ENCODE measurements at regions not wholly inside any gene's neighbourhood (a gene's known extent, or its start where the extent isn't known, plus 50 kb on each side); places are given as distances from the start of the nearest gene placed in this dataset.

- peaks cover 42% of the 10 kb centered on the region for H3K4me1 ChIP-seq (ENCODE audit: control insufficient read depth, extremely low read depth, insufficient read depth, low read length)
- DNase-seq (ENCODE audit: low read depth, low spot score) (no peak), FAIRE-seq (no peak)
- H3K36me3 ChIP-seq (ENCODE audit: control insufficient read depth in 2 of 2, extremely low read depth in 1 of 2, insufficient read depth in 2 of 2, low read length in 2 of 2) = no peaks in the 10 kb centered on the region
- H3K27ac ChIP-seq (ENCODE audit: control insufficient read depth, insufficient read depth, low read length) = no peak overlapping the region
- H3K9me3 ChIP-seq (ENCODE audit: control insufficient read depth, low read depth, low read length) = peaks cover 6% of the 10 kb centered on the region
- dilution Hi-C loops (cut with MboI; ENCODE audit: extremely low pct_ligation_motif_present, low sequenced_read_pairs) = no loop called here
- H4K20me1 ChIP-seq (ENCODE audit: control insufficient read depth, extremely low read depth, insufficient read depth, low read length) = no peaks in the 10 kb centered on the region
- no peaks in the 10 kb centered on the region for H3K27me3 ChIP-seq (ENCODE audit: control insufficient read depth, extremely low read depth, insufficient read depth, low read length)
- no peak overlapping the region for H3K4me3 ChIP-seq (ENCODE audit: control insufficient read depth in 2 of 3, extremely low read depth in 1 of 3, insufficient read depth in 2 of 3, low read depth in 1 of 3, low read length in 3 of 3)
- TF ChIP-seq EZH2 (IDR thresholded peaks at IDR 0.05; ENCODE audit: low read length) = no peak
- no peak for TF ChIP-seq CTCF (optimal IDR thresholded peaks at IDR 0.05 in 1 of 3, IDR thresholded peaks at IDR 0.05 in 1 of 3, conservative IDR thresholded peaks at IDR 0.05 in 1 of 3; ENCODE audit: extremely low read depth in 1 of 3, insufficient read depth in 2 of 3, low read length in 3 of 3)
- H3K79me2 ChIP-seq (ENCODE audit: control insufficient read depth, insufficient read depth, low read length) = no peaks in the 10 kb centered on the region
- H3K4me2 ChIP-seq (ENCODE audit: control insufficient read depth, extremely low read depth, insufficient read depth, low read depth, low read length) = no peak overlapping the region
- H3K9me1 ChIP-seq (ENCODE audit: control insufficient read depth, extremely low read depth, insufficient read depth, low read length) = no peaks in the 10 kb centered on the region
- H2AFZ ChIP-seq (ENCODE audit: control insufficient read depth, low read length) = no peak overlapping the region
- no peak overlapping the region for H3K9ac ChIP-seq (ENCODE audit: control insufficient read depth, extremely low read depth, insufficient read depth, low read length)
These were observed 475.0 kb downstream of the MIAT start for GRCh38 chr22:27132400-27132799.

- H3K4me3 ChIP-seq (ENCODE audit: control insufficient read depth in 2 of 3, extremely low read depth in 1 of 3, insufficient read depth in 2 of 3, low read depth in 1 of 3, low read length in 3 of 3) = no peak overlapping the region
- no peaks in the 10 kb centered on the region for H4K20me1 ChIP-seq (ENCODE audit: control insufficient read depth, extremely low read depth, insufficient read depth, low read length)
- DNase-seq (ENCODE audit: low read depth, low spot score) (no peak), FAIRE-seq (no peak)
- dilution Hi-C loops (cut with MboI; ENCODE audit: extremely low pct_ligation_motif_present, low sequenced_read_pairs) = no loop called here
- no peak overlapping the region for H3K4me2 ChIP-seq (ENCODE audit: control insufficient read depth, extremely low read depth, insufficient read depth, low read depth, low read length)
- peaks cover 42% of the 10 kb centered on the region for H3K4me1 ChIP-seq (ENCODE audit: control insufficient read depth, extremely low read depth, insufficient read depth, low read length)
- no peak overlapping the region for H3K9ac ChIP-seq (ENCODE audit: control insufficient read depth, extremely low read depth, insufficient read depth, low read length)
- H3K27ac ChIP-seq (ENCODE audit: control insufficient read depth, insufficient read depth, low read length) = no peak overlapping the region
- TF ChIP-seq CTCF (optimal IDR thresholded peaks at IDR 0.05 in 1 of 3, IDR thresholded peaks at IDR 0.05 in 1 of 3, conservative IDR thresholded peaks at IDR 0.05 in 1 of 3; ENCODE audit: extremely low read depth in 1 of 3, insufficient read depth in 2 of 3, low read length in 3 of 3) (no peak), EZH2 (IDR thresholded peaks at IDR 0.05; ENCODE audit: low read length) (no peak)
- H3K9me1 ChIP-seq (ENCODE audit: control insufficient read depth, extremely low read depth, insufficient read depth, low read length) = no peaks in the 10 kb centered on the region
- H3K79me2 ChIP-seq (ENCODE audit: control insufficient read depth, insufficient read depth, low read length) = no peaks in the 10 kb centered on the region
- H3K36me3 ChIP-seq (ENCODE audit: control insufficient read depth in 2 of 2, extremely low read depth in 1 of 2, insufficient read depth in 2 of 2, low read length in 2 of 2) = no peaks in the 10 kb centered on the region
- H3K9me3 ChIP-seq (ENCODE audit: control insufficient read depth, low read depth, low read length) = peaks cover 6% of the 10 kb centered on the region
- H3K27me3 ChIP-seq (ENCODE audit: control insufficient read depth, extremely low read depth, insufficient read depth, low read length) = no peaks in the 10 kb centered on the region
- no peak overlapping the region for H2AFZ ChIP-seq (ENCODE audit: control insufficient read depth, low read length)
These were observed 475.6 kb downstream of the MIAT start for GRCh38 chr22:27133019-27133431.

Data from keratinocyte (primary cell).